ENCODE measurements at regions not wholly inside any gene's neighbourhood (a gene's known extent, or its start where the extent isn't known, plus 50 kb on each side); places are given as distances from the start of the nearest gene placed in this dataset.

DNA sequence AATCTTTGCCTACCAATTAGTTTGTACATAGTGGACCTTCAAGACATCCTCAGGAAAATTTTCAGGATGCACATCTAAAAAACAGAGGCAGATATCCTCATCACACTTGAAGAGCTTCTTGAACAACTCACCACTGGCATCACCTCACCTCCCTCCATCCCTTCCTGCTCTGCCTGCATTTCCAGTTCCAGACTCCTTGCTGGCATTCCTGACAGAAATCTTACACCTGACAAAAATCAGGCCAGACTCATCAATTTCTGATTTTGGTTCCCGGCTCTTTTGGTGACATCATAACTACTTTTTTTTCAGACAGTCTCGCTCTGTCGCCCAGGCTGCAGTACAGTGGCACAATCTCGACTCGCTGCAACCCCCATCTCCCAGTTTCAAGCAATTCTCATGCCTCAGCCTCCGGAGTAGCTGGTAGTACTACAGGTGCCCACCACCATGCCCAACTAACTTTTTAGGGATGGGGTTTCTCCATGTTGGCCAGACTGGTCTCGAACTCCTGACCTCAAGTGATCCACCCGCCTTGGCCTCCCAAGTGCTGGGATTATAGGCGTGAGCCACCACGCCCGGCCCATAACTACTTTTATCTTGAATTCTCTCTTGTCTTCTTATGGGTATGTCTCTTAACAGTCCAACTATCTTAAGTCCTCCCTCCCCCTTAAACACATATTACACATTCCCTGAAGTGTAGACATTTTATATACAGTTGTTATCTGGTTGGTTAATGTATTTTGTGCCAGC, 216.6 kb upstream of the IL12A start:
- no peak overlapping the region for H3K27ac ChIP-seq (ENCODE audit: extremely low read depth, low read depth, low read length)
- H3K4me3 ChIP-seq, result no peak overlapping the region
- FAIRE-seq (no peak), DNase-seq (ENCODE audit: extremely low read depth in 1 of 4, low spot score in 3 of 4) (no peak), ATAC-seq (no peak)
- no peaks in the 10 kb centered on the region for H3K36me3 ChIP-seq (ENCODE audit: control insufficient read depth, insufficient read depth, low read length)
- no peaks in the 10 kb centered on the region for H3K79me2 ChIP-seq (ENCODE audit: control insufficient read depth, insufficient read depth, low read length)
- no peak overlapping the region for H2AFZ ChIP-seq (ENCODE audit: low read depth, low read length)
- H3K9me1 ChIP-seq (ENCODE audit: control insufficient read depth, insufficient read depth, low read length), result no peaks in the 10 kb centered on the region
- in situ Hi-C loops (cut with MboI) (no loop called here), intact Hi-C loops (cut with micrococcal nuclease) (no loop called here)
- H3K9me3 ChIP-seq (replicated peaks; ENCODE audit: control insufficient read depth, insufficient read depth, low read depth, low read length), result no peaks in the 10 kb centered on the region
- 2% methylated on average over 11 of the region's 11 CpGs for WGBS (ENCODE audit: insufficient coverage, low coverage, missing lambda C conversion rate)
- TF ChIP-seq ZNF584 (CRISPR knock-in tag; IDR thresholded peaks at IDR 0.05; ENCODE audit: low read depth), result no peak
- TF ChIP-seq JUN (IDR thresholded peaks at IDR 0.05; ENCODE audit: borderline replicate concordance, low read depth, low read length), result no peak
- TF ChIP-seq JUN (CRISPR knock-in tag; IDR thresholded peaks at IDR 0.05; ENCODE audit: borderline replicate concordance), result no peak
- TF ChIP-seq, protein P1, sequence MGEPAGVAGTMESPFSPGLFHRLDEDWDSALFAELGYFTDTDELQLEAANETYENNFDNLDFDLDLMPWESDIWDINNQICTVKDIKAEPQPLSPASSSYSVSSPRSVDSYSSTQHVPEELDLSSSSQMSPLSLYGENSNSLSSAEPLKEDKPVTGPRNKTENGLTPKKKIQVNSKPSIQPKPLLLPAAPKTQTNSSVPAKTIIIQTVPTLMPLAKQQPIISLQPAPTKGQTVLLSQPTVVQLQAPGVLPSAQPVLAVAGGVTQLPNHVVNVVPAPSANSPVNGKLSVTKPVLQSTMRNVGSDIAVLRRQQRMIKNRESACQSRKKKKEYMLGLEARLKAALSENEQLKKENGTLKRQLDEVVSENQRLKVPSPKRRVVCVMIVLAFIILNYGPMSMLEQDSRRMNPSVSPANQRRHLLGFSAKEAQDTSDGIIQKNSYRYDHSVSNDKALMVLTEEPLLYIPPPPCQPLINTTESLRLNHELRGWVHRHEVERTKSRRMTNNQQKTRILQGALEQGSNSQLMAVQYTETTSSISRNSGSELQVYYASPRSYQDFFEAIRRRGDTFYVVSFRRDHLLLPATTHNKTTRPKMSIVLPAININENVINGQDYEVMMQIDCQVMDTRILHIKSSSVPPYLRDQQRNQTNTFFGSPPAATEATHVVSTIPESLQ (CRISPR knock-in tag; IDR thresholded peaks at IDR 0.05), result no peak
- no peak for TF ChIP-seq ZNF311 (CRISPR knock-in tag; IDR thresholded peaks at IDR 0.05)
- TF ChIP-seq ZNF444 (CRISPR knock-in tag; IDR thresholded peaks at IDR 0.05), result no peak
- TF ChIP-seq BACH1 (tag; IDR thresholded peaks at IDR 0.05), result no peak
- no peak for TF ChIP-seq FOXJ2 (tag; IDR thresholded peaks at IDR 0.05)
- CTCF ChIA-PET (ENCODE audit: low intra/inter-chr PET ratio), result no interaction called here
- BruUV-seq (replicated peaks), result no TSS peak
- no peaks in the 10 kb centered on the region for H3K4me1 ChIP-seq (replicated peaks in 1 of 2; ENCODE audit: control insufficient read depth in 2 of 2, insufficient read depth in 2 of 2, low read length in 2 of 2)
- no peaks in the 10 kb centered on the region for H4K20me1 ChIP-seq (replicated peaks; ENCODE audit: control insufficient read depth, insufficient read depth, low read length)
- POLR2A ChIA-PET, result no interaction called here
- H3K9ac ChIP-seq (ENCODE audit: insufficient read depth in 1 of 2, low read depth in 2 of 2, low read length in 2 of 2), result no peak overlapping the region
- H3K27me3 ChIP-seq (ENCODE audit: control insufficient read depth in 2 of 2, insufficient read depth in 2 of 2, low read length in 2 of 2), result 0 out of 5 replicates have a peak, but pooled peaks cover 0 to 5% of the 10 kb centered on the region in 2 experiments
- no peak overlapping the region for H3K4me2 ChIP-seq (ENCODE audit: insufficient read depth, low read length)
